Stimulated activated CD8-positive, alpha-beta memory T cell treated with anti-CD3 and anti-CD28 coated beads, Interleukin-12 subunit alpha, Interleukin-12 subunit beta, amount 100 ng/mL, for 24 hours (primary cell): ENCODE measurements at regions not wholly inside any gene's neighbourhood (a gene's known extent, or its start where the extent isn't known, plus 50 kb on each side); places are given as distances from the start of the nearest gene placed in this dataset.

Source experiments
- DNase-seq: peaks from one replicate; pipeline ENCODE4 v3.0.0-alpha.2; 2020; ENCODE audit errors: extremely low read depth

DNA sequence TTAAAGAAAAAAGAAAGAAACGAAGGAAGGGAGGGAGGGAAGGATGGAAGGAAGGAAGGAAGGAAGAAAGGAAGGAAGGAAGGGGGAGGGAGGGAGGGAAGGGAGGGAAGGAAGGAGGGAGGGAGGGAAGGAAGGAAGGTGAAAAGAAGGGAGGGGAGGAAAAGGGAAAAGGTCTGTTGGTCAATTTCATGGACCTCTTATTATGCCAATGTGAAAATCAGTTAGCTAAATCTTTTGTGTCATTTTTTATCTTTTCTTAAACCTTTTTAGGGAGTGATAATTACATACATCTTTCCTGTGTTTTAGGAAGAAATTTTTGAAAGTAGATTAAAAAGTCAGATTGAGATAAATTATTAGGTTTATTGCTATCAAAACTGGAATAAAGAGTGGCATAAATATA lies 670.2 kb upstream of the CITED2 start:
- DNase-seq, result no peak

DNA sequence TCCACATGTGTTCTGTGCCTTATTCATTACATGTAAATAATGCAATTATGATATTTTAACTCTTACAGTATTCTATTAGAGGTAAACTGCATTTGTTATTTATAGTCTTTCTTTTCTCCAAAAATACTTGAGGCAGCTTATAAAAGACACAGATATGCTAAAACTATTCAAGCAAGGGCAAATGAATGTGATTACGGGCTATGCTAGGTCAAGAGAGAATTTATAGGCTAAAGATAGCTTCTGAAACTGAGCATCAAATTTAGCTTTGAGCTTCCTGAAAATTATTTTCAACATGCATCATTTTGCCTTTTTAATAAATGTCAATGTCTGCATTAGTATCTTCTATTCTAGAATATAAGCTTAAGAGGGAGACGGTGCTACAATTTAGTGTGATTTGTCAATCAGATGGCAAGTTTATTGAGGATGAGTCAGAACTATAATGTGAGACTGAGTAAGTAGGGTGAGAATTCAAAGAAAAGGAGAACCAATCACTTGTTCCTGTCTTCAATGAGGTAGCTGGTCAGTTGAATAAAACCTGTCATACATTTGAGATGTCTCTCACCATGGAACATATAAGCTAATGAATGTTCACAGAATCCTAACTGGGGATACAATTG lies 669.4 kb upstream of the CITED2 start:
- no peak for DNase-seq

DNA sequence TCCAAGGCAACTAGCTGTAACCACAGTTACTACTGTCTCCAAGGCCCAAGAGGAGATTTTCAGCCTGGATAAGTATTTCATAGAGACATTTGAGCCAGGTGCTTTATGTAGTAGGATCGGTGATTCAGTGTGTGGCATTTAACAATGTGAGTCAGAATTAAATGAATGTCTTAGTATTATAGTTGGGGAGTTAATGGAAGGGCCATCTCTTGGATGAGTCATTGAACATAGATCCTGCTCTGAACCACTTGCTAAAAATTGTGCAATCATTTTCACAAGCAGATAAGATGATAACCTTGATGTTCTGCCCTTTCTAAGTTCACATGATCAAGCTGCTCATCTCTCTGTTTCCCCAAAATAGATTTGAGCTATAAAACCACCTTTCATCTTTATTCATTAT lies 668.9 kb upstream of the CITED2 start:
- no peak for DNase-seq

DNA sequence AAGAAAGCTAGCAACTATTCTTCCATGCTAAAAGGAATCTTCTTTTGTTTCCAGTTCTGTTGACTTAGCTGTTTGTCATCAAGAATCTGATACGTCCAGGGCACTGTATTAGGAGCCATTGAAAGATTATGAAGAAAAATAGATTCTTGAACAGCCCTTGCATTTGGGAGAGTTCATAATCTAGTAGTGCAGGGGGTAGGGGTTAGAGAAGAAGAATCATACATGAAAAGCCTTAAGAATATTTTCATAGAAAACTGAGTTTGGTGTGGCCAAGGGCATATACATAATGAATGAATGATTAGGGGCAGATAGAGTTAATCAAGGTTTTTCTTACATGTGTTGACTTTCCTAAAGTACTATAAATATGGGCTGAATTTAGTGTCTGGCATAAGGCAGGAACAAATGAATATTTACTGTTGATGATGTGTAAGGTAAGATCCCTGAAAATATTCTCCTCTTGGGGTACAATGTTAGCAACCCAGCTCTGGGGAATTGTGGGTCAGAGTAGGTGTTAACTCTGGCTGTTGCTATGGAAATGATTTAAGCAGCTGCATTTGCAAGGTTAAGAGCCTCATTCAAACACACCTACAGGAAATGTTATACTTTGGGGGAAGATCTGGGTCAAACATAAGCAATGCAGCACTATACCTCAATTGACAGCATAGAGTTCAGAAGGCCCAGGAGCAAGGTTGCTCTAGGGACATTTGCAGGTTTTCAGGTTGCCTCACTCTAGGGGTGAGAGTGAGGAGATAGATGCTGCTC lies 667.3 kb upstream of the CITED2 start:
- DNase-seq, result no peak

DNA sequence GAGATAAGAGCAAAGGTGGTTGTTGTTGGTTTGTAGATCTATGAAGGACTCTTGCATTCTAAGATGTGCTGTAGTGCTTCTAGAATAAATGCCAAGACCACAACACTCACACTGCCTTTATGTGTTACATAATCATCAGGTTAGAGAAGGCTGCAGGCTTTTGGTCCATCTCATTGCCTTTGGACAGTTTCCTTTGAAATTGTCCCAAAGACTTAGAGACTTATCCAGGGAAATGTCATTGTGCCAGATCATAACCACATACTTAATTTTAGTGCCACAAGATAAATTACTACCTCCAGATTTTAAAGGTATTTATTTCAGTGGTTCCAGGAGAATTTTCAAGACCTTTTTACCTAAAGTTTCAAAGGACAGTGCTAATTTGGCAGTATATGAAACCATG lies 666.6 kb upstream of the CITED2 start:
- no peak for DNase-seq

DNA sequence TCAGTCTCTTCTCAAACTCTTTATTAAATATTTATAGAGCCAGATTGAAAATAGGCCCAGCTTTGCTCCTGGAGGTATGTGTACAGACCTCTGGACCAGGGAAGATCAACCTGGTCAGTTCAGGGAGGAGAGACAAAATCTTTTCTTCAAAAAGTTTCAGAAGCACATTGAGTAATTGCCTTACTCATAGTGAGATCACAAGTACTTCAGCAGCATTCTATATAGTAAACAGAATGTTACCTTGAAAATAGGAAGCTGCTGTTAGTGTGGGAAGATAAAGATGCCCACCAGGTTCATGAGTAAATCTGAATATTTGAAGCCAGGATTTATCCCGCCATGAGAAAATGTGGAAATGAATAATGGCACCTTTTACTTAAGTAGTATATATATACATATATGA lies 665.9 kb upstream of the CITED2 start:
- DNase-seq, result no peak

DNA sequence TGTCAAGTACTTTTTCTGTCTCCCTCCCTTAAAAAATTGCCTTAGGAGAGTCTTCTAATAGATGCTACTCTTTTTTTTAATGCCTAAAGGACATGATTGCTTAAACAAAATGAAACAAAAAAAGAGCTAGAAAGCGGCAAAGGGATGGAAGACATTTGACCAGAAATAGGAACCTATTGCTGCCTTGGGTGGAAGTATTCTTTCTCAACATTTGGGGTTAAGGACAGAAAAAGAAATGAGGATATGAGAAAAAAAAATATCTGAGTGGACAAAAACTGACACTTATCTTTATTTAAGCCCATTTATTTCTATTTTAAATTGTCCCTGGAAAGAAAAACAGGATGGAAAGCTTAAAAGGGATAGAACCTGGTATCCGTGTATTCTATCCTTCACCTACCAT lies 664.9 kb upstream of the CITED2 start:
- no peak for DNase-seq

DNA sequence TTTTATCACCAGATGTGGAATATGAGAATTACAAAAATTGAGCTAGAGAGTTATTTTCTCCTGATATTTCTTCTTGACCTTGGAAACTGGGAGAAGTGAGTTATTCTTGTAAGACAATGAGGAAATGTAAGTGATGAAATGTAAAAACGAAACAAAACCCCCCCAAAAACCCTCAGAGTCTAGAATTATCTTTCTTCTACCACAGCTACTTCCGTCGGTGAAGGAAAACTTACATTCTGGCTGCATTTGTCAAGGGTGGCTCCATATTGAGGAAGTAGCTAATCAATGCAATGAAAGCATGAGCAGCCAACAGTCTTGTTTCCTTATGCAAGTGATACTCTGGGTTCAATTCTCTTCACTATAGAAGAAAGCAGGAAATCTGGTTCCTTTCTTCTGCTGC lies 661.7 kb upstream of the CITED2 start:
- no peak for DNase-seq

DNA sequence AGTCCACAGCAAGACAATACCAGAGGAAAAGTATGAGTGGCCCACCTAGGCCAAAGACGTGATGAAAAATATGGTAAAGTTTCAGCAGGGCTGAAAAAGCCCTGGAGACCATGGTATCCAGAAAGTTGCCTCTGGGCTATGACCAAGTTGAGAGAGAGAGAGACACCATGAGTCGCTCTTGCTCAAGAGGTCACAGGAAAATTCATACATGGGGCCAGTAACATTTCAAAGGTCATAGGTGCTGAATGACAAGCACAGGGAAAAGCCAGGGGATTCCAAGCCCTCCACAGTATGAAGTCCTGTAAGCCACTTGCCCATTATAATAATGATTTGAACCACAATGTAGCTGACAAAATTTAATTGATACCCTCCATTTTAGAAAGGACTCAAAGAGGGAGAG lies 657.7 kb upstream of the CITED2 start:
- DNase-seq, result no peak

DNA sequence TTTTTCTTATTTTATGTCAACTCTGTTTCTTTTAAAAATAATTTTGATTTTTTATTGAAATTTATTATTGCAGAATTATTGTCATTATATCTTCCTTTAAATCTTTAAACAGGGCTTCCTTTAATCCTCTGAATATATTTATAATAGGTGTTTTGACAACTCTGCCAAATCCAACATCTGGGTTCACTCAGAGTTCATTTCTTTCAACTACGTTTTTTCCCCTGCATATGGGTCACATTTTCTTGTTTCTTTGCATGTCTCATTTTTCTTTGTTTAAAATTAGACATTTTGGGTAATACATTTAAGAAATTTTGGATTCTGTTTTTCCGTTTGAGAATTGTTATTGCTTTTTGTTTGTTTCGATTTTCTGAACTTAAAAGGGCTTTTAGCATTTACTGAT lies 655.1 kb upstream of the CITED2 start:
- no peak for DNase-seq

DNA sequence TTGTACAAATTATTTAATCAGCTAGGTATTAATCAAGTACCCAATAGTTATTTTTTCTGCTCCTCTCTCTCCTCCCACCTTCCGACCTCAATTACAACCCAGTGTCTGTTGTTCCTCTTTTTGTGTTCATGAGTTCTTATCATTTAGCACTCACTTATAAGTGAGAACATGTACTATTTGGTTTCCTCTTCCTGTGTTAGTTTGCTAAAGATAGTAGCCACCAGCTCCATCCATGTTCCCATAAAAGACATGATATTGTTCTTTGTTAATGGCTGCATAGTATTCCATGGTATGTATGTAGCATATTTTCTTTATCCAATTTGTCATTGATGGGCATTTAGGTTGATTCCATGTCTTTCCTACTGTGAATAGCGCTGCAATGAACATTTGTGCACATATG lies 652.8 kb upstream of the CITED2 start:
- DNase-seq, result no peak

DNA sequence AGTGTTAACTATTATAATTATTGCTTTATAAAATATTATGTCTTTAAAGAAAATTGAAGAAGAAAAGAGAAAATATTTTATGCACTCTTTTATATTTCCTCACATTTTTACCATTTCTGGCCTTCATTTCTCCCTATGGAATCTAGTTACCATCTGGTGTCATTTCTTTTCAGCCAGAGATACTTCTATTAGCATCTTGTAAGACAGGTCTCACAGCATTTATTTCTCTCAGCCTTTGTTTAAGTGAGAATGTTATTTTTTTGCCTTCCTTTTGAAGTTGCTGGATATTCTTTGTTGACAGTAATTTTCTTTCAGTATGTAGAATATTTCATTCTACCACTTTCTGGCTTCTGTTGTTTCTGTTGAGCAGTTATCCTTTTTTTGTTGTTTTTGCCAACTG lies 652.1 kb upstream of the CITED2 start:
- no peak for DNase-seq

DNA sequence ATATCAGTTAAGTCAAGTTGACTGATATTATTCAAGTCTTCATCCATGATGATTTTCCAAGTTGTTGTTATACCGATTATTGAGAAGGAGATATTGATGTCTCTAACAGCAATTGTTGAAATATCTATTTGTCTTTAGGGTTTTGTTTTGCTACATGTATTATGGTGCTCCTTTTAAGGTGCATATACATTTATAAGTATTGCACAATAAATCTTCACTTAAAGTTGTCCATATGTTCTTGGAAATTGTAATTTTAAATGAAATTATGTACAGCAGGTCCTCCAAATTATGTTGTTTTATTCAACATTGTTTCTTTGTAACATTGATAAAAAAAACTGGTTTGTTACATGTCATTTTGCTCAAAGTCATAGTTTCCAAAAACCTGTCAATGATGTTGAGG lies 650.7 kb upstream of the CITED2 start:
- DNase-seq, result no peak

DNA sequence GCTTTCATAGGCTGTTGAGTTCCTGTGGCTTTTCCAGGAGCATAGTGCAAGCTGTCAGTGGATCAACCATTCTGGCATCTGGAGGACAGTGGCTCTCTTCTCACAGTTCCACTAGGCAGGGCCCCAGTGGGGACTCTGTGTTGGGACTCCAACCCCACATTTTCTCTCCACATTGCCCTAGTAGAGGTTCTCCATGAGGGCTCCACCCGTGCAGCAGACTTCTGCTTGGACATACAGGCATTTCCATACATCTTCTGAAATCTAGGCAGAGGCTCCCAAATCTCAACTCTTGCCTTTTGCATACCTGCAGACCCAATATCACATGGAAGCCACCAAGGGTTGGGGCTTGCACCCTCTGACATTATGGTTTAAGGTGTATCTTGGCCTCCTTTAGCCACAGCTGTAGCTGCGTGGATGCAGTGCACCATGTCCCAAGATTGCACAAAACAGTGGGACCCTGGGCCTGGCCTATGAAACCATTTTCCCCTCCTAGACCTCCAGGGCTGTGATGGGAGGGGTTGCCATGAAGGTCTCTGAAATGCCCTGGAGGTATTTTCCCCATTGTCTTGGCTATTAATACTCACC lies 645.9 kb upstream of the CITED2 start:
- DNase-seq, result no peak

DNA sequence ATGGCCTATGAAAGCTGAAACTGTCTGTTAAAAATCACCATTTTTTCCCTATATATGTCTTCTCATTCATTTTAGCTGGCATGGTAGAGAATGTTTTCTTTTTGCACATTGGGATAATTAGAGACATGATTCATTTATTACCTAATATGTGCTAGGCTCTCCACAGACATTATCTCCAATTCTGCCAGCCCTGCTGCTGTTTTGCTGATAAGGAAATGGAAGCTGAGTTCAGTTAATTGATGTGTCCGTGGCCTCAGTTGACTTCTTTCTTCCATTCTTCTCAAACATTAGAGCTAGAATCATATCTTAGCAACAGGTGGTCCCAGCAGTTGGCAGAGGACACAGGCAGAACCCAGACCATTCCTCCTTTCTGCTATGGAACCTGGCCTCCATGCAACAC lies 644.1 kb upstream of the CITED2 start:
- no peak for DNase-seq

DNA sequence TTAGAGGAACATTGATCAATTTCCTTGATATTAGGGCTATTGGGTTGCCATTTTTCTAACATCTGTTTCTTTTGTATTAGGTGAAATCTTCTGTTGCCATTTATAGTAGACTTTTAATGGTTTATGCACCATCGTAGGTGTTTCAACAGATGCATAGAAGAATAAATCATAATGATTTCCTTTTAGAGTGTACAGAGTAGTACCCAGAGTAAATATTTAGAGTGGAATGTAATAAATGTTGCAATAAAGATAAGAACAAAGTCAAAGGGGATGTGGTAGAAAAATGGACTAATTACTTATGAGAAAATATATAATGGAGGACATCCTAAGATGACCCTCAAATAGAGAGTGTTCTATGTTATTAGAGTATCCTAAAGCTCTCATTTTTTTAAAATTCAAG lies 643.0 kb upstream of the CITED2 start:
- no peak for DNase-seq

DNA sequence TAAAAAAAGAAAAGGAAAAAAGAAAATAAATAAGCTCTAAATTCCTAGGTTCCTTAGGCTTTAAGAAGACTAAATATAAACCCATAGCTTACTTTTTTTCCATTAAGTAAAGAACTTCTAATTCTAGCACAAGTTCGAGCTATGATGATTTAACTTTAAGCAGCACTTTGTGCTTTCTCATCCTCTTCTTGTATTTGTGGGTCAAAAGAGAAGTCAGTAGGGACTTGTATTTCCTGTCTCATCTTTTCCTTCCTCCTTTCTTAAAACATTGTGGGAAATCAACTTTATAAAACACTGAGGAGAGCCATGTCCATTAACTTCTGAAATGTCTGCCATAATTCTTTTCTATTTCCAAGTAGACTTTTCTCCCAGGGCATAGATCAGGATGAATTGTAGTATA lies 637.7 kb upstream of the CITED2 start:
- DNase-seq, result no peak

DNA sequence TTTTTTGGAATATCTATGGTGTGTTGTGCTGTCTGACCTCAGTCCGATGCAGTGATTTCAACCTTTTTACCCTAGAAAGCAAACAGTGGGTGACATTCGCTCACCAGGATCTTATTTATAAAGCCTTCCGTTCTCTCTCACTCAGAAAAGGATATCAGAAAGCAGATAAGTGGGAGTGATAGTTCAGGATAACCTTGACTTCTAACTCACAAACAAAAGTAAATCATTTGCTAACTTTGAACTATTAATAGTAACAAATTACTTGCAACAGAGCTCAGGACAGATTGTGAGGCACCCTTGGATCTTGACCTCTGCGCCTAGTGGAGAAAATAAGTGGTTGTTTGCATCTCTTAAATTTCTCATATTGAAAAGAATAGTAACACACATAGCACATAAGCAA lies 637.1 kb upstream of the CITED2 start:
- no peak for DNase-seq

DNA sequence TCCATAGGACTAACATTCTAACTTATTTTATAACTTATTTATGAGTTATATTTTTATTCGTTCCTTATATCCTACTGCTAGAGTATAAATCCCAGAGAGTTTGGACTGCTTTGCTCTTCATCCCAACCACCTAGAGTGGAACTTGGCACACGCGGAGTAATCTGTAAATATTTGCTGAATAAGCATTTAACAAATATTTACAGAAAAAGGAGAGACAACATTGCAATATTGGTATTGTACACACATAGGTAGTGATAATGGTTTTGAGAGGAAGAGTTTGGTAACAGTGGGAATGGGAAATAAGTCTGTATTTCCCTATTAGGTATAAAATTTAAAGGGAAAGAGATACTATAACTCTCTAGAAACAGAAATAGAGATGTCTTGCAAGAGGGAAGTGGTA lies 634.8 kb upstream of the CITED2 start:
- no peak for DNase-seq

DNA sequence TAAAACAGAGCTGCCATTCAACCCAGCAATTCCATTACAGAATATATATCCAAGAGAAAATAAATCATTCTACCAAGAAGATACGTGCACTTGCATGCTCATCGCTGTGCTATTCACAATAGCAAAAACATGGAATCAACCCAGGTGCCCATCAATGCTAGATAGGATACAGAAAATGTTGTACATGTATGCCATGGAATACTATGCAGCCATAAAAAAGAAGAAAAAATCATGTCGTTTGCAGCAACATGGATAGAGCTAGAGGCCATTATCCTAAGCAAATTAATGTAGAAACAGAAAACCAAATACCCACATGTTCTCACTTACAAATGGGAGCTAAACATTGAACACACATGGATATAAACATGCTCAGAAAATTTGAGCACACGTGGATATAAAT lies 633.1 kb upstream of the CITED2 start:
- no peak for DNase-seq

DNA sequence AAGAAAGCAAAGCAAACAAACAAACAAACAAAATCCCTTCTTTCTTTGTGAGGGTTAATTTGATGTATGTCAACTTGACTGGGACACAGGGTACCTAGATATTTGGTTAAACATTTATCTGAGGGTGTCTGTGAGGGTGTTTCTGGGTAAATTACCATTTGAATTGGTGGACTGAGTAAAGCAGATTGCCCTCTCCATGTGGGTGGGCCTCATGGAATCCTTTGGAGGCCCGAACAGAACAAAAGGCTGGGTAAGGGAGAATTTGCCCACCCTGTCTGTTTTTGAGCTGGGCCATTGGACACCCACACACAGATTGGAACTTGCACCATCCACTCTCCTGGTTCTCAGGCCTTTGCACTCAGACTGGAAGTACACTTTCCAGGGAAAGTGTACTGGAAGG lies 628.8 kb upstream of the CITED2 start:
- DNase-seq, result no peak

DNA sequence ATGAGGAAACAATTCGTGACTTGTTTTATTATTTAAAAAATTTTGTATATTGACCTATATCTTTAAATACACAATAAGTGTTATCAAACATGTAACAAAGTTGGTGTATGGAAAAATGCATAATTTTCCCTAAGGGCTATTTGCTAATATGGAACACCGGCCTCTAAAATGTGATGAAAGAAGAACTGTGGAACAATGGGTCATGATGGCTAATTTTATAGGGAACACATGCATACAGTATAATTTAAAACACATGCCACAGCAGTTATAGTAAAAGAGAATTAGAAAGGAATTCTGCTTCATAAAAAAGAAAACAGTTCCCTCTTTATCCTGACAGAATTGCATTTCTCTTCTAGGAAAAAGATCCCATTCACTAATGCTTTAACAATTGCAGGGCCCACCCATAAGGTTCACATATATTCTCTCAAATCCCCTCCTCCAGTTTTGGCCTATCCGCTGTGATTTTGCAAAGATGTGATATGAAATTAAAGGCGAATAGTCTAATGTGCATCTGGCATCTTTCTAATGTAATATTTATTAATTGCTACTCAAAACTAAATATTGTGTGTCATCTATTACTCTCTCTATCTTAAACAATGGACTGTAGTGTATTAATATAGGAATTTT lies 628.1 kb upstream of the CITED2 start:
- no peak for DNase-seq

DNA sequence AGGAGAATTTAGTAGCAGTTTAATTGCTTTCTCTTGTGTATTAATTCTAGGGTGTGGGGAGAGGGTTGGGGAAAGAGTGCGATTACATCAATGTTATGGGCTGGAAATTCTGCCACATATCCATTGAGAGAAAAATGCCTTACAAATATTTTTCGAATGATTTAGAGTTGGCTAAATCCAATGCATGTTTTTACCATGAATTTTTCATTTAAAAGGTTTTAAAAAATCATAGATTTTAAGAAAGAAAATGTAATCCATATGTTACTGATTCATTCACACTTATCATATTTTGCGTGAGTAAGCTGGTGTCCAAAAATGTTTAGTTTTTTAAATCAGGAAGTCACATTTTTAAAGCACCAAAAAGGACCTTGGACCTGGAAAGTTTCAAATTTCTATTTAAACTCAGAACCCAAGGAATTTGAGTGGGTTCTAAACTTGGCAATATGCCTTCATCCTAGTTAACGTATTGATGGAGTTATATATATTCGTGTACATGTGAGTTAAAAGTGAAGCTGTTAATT lies 627.4 kb upstream of the CITED2 start:
- DNase-seq, result no peak
